ENCODE measurements at regions not wholly inside any gene's neighbourhood (a gene's known extent, or its start where the extent isn't known, plus 50 kb on each side); places are given as distances from the start of the nearest gene placed in this dataset.

GRCh38 chr9:88734527-88734926 lies 199.5 kb downstream of the NXNL2 start:
- no peak overlapping the region for H3K4me3 ChIP-seq (replicated peaks in 1 of 2; ENCODE audit: low read depth in 2 of 2, low read length in 2 of 2)
- no peak for DNase-seq (ENCODE audit: low read depth in 2 of 2)
- no peak for TF ChIP-seq CTCF (IDR thresholded peaks at IDR 0.05; ENCODE audit: low read depth, low read length)

GRCh38 chr9:88736136-88736637 lies 201.2 kb downstream of the NXNL2 start:
- DNase-seq (ENCODE audit: low read depth in 2 of 2): no peak
- H3K4me3 ChIP-seq (replicated peaks in 1 of 2; ENCODE audit: low read depth in 2 of 2, low read length in 2 of 2): no peak overlapping the region
- no peak for TF ChIP-seq CTCF (IDR thresholded peaks at IDR 0.05; ENCODE audit: low read depth, low read length)

GRCh38 chr9:88737031-88737430 lies 202.1 kb downstream of the NXNL2 start:
- DNase-seq (ENCODE audit: low read depth in 2 of 2): no peak
- TF ChIP-seq CTCF (IDR thresholded peaks at IDR 0.05; ENCODE audit: low read depth, low read length): no peak
- H3K4me3 ChIP-seq (replicated peaks in 1 of 2; ENCODE audit: low read depth in 2 of 2, low read length in 2 of 2): no peak overlapping the region

GRCh38 chr9:88737876-88738275 lies 202.9 kb downstream of the NXNL2 start:
- DNase-seq (ENCODE audit: low read depth in 2 of 2): peak; percentile 45 to 55
- no peak for TF ChIP-seq CTCF (IDR thresholded peaks at IDR 0.05; ENCODE audit: low read depth, low read length)
- no peak overlapping the region for H3K4me3 ChIP-seq (replicated peaks in 1 of 2; ENCODE audit: low read depth in 2 of 2, low read length in 2 of 2)

GRCh38 chr9:88738709-88739108 lies 203.7 kb downstream of the NXNL2 start:
- DNase-seq (ENCODE audit: low read depth in 2 of 2): peak in 1 of 2 donors; percentile 53
- TF ChIP-seq CTCF (IDR thresholded peaks at IDR 0.05; ENCODE audit: low read depth, low read length): no peak
- no peak overlapping the region for H3K4me3 ChIP-seq (replicated peaks in 1 of 2; ENCODE audit: low read depth in 2 of 2, low read length in 2 of 2)

- DNase-seq (ENCODE audit: low read depth in 2 of 2): no peak
- no peak for TF ChIP-seq CTCF (IDR thresholded peaks at IDR 0.05; ENCODE audit: low read depth, low read length)
Measured at GRCh38 chr9:88739373-88739772, 204.4 kb downstream of the NXNL2 start.

GRCh38 chr9:88740844-88741243 lies 205.9 kb downstream of the NXNL2 start:
- DNase-seq (ENCODE audit: low read depth in 2 of 2): no peak
- H3K4me3 ChIP-seq (replicated peaks in 1 of 2; ENCODE audit: low read depth in 2 of 2, low read length in 2 of 2): no peak overlapping the region
- no peak for TF ChIP-seq CTCF (IDR thresholded peaks at IDR 0.05; ENCODE audit: low read depth, low read length)

More at GRCh38 chr9:88739373-88739772, 204.4 kb downstream of the NXNL2 start:
- no peak overlapping the region for H3K4me3 ChIP-seq (replicated peaks in 1 of 2; ENCODE audit: low read depth in 2 of 2, low read length in 2 of 2)

Data from cardiac fibroblast (primary cell).